GM12874 (cell line): ENCODE measurements at regions not wholly inside any gene's neighbourhood (a gene's known extent, or its start where the extent isn't known, plus 50 kb on each side); places are given as distances from the start of the nearest gene placed in this dataset.

Experiments used
- TF ChIP-seq, protein P1 (sequence below): IDR thresholded peaks from 2 replicates; pipeline ENCODE4 v1.5.1; 2011; ENCODE audit warnings: low read depth, mild to moderate bottlenecking, control low read depth, low read length, moderate library complexity; ENCODE audit not compliant: insufficient read depth

DNA sequence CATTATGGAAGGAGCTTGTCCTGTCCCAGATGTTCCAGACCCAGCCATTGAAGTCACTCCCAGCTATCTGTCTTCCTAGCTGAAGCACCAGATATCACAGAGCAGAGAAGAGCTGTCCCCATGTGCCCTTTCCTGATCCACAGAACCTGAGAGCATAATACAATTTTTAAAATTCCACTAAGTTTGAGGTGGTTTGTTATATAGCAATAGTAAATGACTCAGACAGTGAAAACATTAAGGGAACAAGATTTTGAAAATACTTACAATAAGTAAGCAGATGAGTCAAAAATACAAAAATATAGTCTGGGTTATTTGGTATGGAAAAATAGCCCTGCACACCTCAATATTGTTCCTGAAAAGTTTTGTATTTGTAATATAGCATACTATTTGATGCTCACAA lies 85.8 kb upstream of the GLS start:
- TF ChIP-seq, protein P1, sequence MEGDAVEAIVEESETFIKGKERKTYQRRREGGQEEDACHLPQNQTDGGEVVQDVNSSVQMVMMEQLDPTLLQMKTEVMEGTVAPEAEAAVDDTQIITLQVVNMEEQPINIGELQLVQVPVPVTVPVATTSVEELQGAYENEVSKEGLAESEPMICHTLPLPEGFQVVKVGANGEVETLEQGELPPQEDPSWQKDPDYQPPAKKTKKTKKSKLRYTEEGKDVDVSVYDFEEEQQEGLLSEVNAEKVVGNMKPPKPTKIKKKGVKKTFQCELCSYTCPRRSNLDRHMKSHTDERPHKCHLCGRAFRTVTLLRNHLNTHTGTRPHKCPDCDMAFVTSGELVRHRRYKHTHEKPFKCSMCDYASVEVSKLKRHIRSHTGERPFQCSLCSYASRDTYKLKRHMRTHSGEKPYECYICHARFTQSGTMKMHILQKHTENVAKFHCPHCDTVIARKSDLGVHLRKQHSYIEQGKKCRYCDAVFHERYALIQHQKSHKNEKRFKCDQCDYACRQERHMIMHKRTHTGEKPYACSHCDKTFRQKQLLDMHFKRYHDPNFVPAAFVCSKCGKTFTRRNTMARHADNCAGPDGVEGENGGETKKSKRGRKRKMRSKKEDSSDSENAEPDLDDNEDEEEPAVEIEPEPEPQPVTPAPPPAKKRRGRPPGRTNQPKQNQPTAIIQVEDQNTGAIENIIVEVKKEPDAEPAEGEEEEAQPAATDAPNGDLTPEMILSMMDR, result no peak

DNA sequence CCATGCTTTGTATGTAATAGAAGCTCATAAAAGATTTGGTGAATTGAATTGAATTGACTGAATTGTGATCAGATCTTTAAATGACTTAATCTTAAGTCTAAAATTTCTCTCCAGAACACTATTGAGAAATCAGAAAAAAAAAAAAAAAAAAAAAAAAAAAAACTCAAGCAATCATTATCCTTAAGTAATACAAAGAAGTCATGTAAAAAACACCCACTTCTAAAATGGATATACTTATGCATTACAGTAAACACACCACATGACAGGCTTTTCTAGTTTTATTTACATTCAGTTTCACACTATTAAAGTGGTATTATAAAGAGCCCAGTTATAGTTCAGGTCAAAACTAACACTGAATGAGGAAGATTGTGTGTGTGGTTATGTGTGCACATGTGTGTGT lies 84.9 kb upstream of the GLS start:
- TF ChIP-seq, protein P1, result no peak

DNA sequence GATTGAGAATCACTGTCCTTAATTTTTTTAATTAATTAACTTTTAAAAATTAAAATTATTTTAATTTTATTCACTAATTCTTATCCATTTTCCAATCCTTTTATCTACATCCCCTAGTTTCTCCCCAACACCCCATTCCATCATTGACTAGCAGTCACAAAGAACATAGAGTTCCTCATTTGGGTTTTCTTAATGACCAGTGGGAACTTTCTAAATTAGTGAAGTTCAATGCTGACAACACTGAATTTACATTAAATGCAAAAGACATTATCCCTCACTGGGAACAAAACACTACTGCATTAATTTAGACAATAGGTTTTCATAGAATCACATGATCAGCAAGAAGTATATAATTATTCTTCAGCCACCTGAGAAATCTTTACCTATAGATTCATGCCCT lies 80.6 kb upstream of the GLS start:
- TF ChIP-seq, protein P1, result no peak

DNA sequence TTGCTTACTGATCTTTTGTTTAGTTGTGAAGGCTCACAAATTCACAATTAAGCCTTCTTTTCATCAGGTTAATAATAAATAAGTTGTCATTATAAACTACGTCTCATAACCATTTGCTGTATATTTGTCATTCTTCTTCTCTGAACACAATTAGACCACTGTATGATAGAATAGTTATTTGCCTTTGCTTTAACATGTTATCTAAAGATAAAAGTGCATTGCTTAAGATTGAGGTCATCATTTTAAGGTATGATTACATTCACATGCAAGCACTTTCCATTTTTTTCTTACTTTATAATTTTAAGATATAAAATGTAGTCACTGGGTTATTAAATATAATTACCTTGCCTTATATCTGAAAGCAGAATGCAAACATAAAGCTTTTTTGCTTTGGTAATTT lies 80.1 kb upstream of the GLS start:
- TF ChIP-seq, protein P1, result no peak

DNA sequence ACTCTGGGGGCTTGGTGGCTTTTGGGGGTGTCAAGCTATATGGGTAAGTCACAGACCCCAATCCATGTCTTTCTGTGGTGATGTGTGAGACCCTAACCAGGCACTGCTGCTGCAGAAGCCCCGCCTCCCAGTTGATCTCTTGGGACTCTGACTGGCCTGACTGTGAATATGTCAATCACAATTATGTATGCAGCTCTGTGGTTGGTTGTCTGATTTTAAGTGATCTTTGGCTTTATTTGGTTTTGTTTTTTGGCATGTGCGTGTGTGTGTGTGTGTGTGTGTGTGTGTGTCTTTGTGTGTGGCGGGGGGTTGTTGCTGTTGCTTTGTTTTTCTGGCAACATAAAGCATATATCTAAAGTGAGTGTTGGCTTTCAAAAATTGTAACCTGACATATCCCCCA lies 78.5 kb upstream of the GLS start:
- TF ChIP-seq, protein P1, result no peak

DNA sequence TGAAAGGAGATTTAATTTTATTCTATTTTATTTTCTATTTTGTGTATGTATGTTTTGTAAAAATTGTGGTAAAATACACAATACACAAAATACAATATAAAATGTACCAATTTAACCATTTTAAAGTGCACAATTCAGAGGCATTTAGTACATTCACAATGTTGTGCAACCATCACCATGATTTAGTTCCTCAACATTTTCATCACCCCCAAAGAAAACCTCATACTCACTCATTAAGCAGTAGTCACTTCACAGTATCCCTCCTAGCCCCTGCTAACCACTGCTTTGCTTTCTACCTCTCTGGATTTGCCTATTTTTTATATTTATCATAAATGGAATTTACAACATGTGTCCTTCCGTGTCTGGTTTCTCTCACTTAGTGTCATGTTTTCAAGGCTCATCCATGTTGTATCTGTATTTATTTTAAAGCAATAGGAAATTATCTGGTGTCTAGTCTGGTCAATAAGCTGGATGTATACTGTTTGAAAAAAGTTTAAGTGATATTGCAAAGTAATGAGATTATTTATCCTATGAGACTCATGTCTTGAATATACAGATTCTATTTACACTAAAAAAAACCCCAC lies 77.9 kb upstream of the GLS start:
- TF ChIP-seq, protein P1, result no peak

DNA sequence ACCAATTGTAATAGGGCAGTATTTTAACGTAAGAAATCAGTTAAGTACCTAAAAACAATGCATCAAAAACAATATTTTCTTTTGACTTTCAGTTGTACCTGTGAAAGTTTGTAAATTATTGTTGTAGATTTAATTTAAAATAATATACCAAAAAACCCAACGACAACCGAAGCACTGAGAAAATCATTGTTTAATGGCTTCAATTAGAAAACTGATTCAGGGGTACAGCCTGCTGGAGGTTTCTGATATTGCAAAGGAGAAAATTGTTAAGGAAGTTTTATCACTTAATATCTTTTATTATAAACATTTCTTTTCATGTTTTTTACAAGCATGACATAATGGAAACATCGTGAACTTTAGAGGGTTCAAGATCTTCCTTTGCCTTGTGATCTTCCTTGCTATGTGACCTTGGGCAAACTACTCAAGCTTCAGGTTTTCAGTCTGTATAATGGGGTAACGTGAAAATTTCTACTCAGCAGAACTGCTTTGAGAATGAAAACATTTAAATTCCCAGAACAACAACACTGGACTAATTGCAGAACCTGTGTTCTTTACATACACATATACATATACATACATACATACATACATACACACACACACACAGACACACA lies 76.3 kb upstream of the GLS start:
- TF ChIP-seq, protein P1, result peak; percentile 10; the same call in 1 of the 2 replicates
